ENCODE measurements at regions not wholly inside any gene's neighbourhood (a gene's known extent, or its start where the extent isn't known, plus 50 kb on each side); places are given as distances from the start of the nearest gene placed in this dataset.
"Not testable (repeated sequence)": the region's sequence is repeated elsewhere in the genome, so short reads cannot be mapped to it uniquely, and the experiment has no call there.

DNA sequence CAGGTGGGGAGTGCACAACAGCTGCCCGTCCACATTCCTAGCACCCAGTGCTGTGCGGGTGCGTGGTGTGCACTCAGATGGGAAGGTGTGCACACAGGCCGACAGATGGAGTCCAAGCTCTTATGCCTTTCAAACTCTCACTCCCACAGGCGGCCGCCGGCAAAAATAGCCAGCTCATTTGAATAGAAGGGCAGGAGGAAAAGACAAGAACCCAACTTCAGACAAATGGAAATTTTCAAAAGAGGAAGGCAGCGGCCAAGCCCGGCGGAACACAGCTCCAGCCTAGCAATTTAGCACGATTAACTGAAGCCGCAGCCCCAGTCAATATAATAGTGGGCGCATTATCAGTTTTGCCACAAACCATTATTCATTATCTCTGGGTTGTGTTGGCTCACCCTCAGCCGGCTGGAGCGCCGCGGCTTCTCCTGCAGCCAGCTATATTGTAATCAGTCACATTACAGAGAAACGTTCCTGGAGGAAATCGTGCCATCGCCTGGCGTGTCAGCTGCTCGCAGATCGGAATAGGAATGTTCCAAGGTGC lies 103.9 kb upstream of the SEC14L1 start:
- no peak for DNase-seq (ENCODE audit: low read depth in 2 of 3, low spot score in 2 of 3)

DNA sequence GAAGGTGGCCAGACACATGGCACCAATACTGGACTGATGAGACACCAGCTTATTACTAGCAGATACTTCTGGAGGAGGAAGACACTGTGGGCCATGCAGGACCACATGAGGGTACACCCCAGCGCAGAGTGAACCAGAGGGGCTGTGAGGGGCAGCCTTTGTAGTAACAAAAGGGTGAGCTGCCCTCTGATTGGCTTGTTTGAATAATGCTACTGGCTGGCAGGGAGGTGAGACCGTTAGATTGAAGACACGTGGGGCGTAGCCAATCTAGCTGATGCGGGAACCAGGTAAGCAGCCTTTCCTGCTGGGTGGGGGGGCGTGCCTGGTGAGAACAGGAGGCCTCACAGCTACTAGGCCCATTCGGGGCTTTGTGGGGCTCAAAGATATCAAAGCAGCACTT lies 102.8 kb upstream of the SEC14L1 start:
- DNase-seq (ENCODE audit: low read depth in 2 of 3, low spot score in 2 of 3), result no peak

DNA sequence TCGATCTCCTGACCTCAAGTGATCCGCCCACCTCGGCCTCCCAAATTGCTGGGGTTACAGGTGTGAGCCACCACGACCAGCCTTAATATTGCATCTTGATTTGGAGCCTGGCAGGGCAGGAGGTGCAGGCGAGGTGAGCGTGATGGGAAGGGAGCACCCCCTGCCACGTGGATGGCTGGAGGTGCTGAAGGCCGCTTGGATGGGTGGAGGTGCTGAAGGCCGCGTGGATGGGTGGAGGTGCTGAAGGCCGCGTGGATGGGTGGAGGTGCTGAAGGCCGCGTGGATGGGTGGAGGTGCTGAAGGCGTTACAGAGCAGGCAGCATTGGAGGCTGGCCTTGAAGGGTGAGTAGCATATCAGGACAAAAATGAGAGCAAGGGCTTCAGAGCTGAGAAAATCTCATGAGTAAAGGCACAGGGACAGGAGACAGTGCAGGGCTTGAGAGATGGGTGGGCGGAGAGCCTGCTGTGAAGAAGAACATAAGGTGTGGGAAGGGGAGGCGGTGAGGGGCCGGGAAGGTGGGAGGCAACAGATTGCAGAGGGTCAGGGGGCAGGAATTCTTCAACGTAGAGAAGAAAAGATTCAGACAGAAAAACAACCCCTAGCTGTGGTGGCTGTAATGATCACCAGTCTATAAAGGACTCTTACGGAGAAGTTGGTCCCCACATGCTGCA lies 101.7 kb upstream of the SEC14L1 start:
- DNase-seq (ENCODE audit: low read depth in 2 of 3, low spot score in 2 of 3), result no peak

DNA sequence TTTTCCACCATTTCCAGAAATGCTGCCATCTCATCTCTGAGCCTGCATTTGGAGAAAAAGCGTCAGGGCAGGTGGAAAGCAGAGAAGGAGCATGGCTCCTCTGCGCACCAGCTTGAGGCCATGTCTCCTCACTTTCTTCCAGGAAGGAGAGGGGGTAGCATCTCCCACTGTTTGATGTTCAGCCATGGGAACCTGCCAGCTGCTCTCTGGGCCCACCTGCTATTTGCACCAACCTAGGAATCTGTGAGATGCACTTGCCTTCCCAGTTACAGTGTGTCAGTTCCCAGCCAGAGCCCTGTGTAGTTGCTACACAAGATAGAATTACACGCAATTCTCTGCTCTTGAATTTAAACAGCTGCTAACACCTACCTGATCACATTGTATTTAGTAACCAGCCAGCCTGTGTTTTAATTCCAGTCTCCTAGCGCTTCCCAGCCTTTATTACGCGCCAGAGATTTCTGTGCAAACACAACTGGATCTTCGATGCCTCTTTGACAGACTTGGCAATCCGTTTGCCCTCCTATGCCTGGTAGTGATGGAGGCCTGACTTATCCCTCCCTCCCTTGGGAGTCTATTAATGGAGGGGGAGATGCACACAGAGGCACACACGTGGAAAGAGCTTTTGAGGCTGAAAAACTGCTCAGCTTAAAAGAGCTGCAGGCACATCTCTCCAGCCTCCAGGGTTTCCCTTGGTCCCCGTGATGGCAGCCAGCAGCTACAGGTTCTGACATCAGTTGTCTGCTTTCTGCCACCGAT lies 98.1 kb upstream of the SEC14L1 start:
- no peak for DNase-seq (ENCODE audit: low read depth in 2 of 3, low spot score in 2 of 3)

DNA sequence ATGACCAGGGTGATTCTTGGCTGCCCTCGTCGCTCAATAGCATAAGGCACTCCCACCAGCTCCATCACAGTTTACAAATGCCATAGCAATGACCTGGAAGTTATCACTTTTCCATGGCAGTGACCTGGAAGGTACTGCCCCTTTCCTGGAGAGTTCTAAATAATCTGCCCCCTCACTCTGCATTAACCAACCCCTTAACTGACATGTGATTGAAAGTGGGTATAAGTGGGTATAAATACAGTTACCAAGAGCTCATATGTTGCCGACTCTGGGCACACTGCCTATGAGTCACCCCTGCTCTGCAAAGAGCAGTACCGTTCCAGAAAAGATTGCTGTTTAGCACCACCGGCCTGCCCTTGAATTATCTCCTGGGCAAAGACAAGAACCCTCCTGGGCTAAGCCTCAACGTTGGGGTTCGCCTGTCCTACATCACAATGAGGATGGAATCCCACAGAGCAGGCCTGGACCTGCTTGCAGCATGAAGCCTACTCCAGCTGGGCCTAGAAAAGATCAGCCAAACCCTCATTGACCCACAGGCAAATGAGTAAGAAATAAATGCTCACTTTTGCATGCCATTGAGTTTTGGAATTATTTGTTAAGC lies 95.2 kb upstream of the SEC14L1 start:
- DNase-seq (ENCODE audit: low read depth in 2 of 3, low spot score in 2 of 3), result no peak

DNA sequence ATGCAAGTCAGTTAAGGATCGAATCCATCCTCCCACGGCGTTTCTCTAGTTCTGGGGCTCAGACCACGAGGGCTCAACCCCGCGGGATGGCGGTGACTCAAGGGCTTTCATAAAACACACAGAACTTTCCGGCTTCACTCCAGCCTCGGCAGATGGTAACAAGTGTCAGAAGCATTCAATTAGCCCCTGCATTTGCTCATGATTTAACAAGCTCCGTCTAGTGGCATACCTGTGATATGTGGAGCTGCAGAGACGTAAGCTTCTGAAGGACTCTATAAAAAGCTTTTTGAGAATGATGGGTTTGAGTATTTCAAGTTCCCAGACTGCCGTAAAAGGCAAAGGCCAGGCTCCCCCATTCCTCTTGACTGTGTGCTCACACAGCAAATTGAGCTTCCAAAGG lies 91.3 kb upstream of the SEC14L1 start:
- DNase-seq (ENCODE audit: low read depth in 2 of 3, low spot score in 2 of 3), result no peak

DNA sequence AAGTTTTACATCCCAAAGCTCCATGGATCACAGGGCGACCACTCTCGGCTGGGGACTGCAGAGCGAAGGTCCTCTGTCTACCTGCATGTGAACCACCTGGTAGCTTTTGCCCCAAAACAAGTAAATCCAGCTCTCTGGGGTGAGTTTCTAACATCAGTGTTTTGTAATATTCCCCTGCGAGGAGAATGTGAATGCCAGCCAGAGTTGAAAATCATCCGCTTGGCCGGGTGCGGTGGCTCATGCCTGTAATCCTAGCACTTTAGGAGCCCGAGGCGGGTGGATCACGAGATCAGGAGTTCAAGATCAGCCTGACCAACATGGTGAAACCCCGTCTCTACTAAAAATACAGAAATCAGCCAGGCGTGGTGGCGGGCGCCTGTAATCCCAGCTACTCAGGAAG lies 89.9 kb upstream of the SEC14L1 start:
- not testable (repeated sequence) for DNase-seq (ENCODE audit: low read depth in 2 of 3, low spot score in 2 of 3)

DNA sequence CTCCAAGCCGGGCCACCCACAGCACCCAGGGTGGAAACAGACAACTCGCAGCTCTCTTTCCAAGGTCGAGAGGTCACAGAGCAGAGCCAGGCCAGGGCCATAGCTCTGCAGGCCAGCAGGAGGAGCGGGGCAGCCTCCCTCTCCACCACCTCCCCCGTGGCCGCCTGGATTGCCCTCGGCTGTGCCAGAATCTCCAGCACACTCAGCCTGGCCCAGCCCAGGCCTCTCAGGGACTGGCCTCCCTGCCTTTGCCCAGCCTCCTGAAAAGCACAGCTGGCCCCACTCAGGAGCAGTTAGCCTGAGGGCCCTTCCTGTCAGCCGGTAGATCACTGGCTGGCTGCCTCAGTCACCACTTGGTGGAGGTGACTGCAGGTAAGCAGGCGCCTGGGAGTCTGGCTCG lies 85.8 kb upstream of the SEC14L1 start:
- no peak for DNase-seq (ENCODE audit: low read depth in 2 of 3, low spot score in 2 of 3)

DNA sequence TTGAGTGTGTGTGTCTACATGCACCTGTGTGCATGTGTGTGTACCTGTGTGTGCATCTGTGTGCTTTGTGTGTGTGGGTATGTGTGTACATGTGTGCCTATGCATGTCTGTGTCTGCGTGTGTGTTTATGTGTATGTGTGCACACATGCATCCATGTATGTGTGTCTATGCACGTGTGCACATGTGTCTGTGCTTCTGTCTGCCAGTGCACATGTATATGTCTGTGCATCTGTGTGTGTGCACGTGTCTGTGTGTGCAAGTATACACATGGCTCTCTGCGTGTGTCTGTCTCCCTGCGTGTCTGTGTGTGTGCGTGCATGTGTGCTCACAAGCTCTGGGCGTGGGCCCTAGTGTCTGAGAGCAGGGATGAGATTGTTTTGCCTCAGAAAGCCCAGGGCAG lies 85.3 kb upstream of the SEC14L1 start:
- no peak for DNase-seq (ENCODE audit: low read depth in 2 of 3, low spot score in 2 of 3)

DNA sequence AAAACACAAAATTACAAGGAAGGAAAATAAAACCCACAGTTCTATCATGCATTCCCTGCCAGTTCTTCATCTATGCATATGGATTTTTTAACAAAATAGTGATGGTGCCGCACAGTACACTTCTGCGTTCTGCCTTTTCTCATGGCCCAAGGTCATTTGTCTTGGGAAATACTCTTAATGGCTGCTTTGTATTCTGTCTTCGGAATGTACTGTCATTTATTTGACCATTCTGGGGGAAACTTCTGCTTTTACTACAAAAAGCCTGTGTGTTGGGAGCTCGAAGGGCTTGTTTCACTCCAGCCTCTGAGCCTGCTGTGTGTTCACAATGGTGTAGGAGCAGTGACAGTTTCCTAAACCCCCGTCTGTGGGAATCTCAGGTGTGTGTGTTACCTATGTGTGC lies 82.8 kb upstream of the SEC14L1 start:
- no peak for DNase-seq (ENCODE audit: low read depth in 2 of 3, low spot score in 2 of 3)

DNA sequence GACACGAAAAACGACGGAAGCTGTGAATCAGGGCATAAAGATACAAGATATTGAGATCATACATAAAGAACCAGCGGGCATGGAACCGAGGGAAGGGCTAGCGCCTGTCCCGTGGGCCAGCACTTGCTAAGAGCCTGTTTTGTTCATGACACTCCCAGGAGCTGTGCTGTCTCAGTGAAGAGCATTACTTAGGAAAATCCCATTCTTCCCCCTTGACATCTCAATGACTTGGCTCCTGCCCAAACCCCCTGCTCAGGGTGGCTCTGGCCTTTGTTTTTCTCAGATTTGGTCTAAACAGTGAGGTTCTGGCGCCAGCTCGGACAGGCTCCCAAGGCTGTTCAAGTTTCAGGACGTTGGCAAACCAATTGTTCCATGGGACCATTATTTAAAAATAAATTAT lies 79.1 kb upstream of the SEC14L1 start:
- no peak for DNase-seq (ENCODE audit: low read depth in 2 of 3, low spot score in 2 of 3)

DNA sequence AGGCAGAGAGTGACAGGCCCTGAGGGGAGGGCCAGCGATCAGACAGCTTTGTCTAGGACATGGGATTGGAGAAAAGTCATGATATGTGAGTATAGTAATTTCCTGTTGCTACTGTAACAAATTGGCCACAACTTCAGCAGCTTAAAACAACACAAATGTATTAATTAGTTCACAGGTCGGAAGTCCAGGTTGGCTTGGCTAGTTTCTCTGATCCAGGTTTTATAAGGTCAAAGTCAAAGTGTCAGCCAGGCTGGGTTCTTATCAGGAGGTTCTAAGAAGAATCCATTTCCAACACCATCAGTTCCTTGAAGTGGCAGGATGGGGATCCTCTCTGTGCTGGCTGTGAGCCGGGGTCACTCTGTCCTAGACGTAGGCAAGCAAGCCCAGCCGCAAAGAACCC lies 76.2 kb upstream of the SEC14L1 start:
- DNase-seq (ENCODE audit: low read depth in 2 of 3, low spot score in 2 of 3), result no peak

DNA sequence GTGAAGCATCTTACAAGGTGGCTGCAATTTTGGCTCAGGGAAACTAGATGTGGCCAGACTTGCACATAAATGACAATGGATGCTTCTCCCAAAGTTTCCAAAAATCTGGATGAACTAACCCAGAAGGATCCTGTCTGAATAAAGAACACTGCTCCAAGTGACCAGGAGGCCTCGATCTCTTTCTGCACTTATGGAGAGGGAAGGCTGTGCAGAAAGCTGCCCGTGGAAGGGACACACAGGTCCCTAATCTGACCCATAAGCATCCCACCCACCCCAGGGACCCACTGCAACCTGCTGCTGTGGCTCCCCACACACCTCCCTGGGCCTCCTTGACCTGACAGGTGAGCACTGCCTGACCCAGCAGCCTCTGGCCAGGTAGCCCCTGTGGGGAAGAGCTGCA lies 74.6 kb upstream of the SEC14L1 start:
- DNase-seq (ENCODE audit: low read depth in 2 of 3, low spot score in 2 of 3), result no peak

DNA sequence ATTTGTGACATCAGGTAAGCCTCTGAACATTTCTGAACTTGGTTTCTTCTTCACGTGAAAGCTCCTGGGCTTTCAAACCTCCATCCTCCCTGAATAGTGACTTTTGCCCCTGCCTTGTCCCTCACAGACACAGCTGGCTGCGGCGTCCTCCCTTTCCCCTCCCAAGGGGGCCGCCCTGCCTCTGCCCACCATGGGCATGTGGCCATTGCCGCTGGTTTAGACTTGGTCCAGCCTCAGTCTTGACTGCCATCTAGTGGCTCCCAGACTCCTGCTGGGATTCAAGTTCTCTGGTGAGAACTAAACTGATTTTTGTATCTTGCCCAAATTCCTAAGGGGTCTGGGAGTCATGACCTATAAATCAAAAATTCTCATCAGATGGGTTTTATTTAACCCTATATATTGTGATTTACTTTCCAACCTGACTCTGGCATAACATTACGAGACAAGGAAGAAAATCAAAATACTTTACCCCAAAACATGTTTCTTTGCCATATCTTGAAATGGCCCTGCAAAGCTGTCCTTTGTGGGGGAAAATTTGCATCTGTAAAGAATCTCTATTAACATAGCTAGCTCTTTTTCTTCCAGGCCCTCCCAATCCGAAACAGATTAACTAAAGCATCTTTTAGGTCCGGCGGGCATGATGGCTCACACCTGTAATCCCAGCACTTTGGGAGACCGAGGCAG lies 73.9 kb upstream of the SEC14L1 start:
- not testable (repeated sequence) for DNase-seq (ENCODE audit: low read depth in 2 of 3, low spot score in 2 of 3)

DNA sequence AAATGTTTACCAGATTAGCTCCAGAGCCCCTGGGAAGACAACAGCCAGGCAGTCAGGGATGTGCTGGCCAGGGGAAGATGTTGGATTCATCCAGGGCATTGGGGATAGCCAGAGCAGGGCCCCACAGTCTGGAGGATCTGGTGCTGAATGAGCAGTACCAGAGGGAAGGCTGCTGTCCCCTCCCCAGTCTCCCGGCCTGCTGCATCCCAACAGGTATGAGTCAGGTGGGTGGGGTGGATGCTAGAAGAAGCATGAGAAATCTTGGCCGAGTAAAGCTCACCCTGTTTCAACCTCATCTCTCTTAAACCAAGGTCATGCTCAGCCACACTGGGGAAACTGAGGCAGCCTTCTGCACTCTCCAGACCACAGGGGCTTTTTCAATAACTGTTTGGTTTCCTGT lies 71.9 kb upstream of the SEC14L1 start:
- no peak for DNase-seq (ENCODE audit: low read depth in 2 of 3, low spot score in 2 of 3)

DNA sequence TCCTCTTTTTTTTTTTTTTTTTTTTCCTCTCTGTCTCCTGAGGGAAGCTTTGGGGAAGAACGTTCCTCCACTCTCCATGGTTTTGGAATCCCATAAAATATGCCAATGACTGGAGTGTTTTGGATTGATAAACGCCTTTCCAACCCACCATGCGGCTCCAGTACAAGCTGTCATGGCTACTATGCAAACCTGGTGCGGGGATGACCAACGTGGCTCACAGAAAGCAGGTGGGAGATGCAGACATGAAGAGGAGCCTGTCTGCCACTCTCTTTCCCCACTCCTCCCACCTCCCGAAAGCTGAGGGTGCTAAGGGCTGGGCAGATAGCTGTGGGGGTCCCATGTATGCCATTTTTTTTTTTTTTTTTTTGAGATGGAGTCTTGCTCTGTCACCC lies 69.9 kb upstream of the SEC14L1 start:
- no peak for DNase-seq (ENCODE audit: low read depth in 2 of 3, low spot score in 2 of 3)

DNA sequence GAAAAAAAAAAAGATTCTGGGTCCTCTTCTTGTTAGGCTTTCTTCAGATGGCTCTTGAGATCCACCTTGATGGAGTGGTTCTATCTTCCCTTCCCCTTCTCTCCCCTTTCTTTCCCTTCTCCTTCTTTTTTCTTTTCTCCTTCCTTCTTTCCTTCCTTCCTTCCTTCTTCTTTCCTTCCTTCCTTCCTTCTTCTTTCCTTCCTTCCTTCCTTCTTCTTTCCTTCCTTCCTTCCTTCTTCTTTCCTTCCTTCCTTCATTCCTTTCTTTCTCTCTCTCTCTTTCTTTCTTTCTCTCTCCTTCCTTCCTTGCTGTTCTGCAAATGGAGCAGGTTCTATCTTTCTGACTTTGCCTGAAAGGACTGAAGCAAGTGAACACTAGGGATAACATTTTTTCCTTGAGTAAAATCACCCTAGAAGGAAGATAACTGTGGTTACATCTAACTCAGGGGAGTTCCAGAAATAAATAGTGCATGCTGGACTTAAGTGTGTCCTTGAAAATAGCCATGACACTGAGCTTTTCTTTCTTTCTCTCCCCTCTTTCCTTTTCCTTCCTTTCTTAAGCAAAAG lies 68.8 kb upstream of the SEC14L1 start:
- DNase-seq (ENCODE audit: low read depth in 2 of 3, low spot score in 2 of 3), result no peak

DNA sequence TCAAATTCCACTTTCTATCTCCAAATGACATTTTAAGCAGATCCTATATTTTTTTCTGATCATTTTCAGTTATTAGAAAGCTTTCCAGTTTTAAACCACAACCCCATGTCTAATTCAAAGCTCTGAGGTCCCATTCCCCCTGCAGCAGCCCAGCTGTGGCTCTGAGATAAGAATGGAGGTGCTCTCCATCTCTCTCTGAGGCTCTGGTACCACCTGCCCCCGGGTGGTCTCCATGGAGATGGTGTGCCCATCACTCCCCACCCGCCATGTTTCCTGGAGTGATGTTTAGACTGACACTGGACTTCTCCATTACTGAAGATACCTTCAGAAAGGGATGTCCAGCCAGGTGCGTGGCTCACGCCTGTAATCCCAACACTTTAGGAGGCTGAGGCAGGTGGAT lies 68.1 kb upstream of the SEC14L1 start:
- DNase-seq (ENCODE audit: low read depth in 2 of 3, low spot score in 2 of 3), result no peak

DNA sequence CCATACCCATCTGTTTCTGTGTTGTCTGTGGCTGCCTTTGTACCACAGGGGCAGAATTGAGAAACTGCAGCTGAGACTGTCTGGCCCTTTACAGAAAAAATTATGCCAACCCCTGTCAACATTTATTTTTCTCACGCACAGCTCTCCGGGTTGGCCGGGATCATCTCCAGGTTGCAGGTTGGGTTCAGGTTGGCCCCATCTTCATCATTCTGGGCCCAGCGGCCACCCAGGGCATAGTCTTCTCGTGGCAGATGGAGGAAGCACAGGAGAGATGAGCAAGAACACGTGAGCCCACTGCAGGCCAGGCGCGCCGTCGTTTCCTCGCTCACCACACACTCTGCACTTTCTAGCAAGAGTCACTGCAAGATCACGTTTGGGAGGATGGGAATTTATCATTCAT lies 66.1 kb upstream of the SEC14L1 start:
- DNase-seq (ENCODE audit: low read depth in 2 of 3, low spot score in 2 of 3), result no peak

DNA sequence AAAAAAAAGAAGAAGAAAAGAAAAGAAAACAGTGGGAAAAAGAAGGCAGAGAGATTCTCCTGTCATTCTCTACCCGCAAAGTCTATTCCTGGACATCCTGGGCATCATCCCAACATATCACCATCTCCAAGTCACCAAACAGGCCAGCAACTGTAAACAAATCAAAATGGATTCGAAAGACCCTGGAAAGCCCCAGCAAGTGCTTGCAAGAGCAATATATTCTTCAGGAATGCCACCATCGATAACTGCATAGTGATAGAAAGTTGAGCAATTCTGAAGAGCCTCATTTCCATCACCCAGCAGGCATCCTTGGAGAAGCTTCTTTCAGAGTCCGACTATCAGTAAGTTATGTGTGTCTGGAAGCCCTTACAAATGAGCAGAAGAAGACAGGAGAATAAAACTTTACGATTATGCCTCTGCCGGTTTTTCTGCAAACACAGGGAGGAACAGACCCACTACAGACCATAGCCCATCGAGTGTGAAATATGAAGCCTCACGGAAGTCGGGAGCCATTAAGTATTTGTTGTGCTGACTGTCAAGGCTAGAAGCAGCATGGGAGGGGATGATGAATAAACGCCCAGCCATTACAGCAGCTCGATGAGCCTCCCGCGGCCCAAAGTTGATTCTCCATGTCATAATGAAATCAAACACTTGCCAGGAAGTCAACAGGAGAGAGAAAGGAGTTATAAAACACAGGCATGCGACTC lies 64.5 kb upstream of the SEC14L1 start:
- no peak for DNase-seq (ENCODE audit: low read depth in 2 of 3, low spot score in 2 of 3)

DNA sequence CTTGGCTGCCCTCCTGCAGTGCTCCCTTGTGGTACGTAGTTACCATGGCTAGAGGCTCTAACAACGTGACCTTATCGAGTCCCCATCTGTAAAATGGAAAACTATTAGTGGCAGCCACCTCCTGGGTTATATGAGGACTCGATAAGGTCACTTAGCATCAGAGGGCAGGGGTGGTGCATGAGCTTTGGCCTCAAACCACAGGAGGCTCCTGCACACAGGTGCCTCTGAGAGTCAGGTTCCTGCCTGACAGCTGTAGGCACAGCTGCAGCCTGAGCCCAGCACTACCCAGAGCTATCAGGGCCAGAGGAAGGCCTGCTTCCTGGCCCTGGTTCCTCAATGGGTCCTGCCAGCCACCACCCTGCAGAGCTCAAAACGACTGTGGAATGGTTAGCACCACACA lies 57.2 kb upstream of the SEC14L1 start:
- no peak for DNase-seq (ENCODE audit: low read depth in 2 of 3, low spot score in 2 of 3)
